ENCODE measurements at regions not wholly inside any gene's neighbourhood (a gene's known extent, or its start where the extent isn't known, plus 50 kb on each side); places are given as distances from the start of the nearest gene placed in this dataset.

GRCh38 chr14:101185946-101186345, 282.4 kb upstream of the RTL1 start:
- H3K27me3 ChIP-seq (ENCODE audit: control insufficient read depth, insufficient read depth, low read length) = no peaks in the 10 kb centered on the region
- H3K4me1 ChIP-seq (ENCODE audit: control insufficient read depth, insufficient read depth, low read length) = 0 out of 2 replicates have a peak, but pooled peaks cover 2% of the 10 kb centered on the region
- H3K27ac ChIP-seq (ENCODE audit: low read length) = no peak overlapping the region
- H3K9me3 ChIP-seq (ENCODE audit: control insufficient read depth, insufficient read depth, low read length) = no peaks in the 10 kb centered on the region
- no peak for DNase-seq (ENCODE audit: low read depth, low spot score)
- H3K4me3 ChIP-seq (ENCODE audit: low read length) = no peak overlapping the region
- H3K36me3 ChIP-seq (ENCODE audit: control insufficient read depth, insufficient read depth, low read length) = no peaks in the 10 kb centered on the region
- no CpG with 5 or more reads among the region's 5 CpGs for WGBS (ENCODE audit: insufficient coverage, insufficient read length)

DNA sequence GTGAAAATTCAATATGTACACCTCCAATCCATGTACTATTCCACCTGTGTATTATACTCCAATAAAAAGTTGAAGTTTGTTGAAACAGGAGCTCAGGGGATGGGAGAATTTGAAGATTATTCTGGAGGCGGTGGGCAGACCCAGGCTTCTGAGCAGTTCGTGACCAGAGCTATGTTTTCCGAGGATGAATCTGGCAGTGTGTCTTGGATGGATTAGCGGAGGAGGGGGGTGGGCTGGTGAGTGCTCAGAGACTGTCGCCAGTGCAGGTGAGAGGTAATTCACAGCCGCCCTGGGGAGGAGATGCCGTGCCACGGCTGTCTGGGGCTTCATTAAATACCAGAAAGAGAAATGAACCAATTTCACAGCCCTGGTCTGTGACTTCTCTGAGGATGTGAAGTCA, 283.0 kb upstream of the RTL1 start:
- DNase-seq (ENCODE audit: low read depth, low spot score) = no peak
- H3K9me3 ChIP-seq (ENCODE audit: control insufficient read depth, insufficient read depth, low read length) = no peaks in the 10 kb centered on the region

DNA sequence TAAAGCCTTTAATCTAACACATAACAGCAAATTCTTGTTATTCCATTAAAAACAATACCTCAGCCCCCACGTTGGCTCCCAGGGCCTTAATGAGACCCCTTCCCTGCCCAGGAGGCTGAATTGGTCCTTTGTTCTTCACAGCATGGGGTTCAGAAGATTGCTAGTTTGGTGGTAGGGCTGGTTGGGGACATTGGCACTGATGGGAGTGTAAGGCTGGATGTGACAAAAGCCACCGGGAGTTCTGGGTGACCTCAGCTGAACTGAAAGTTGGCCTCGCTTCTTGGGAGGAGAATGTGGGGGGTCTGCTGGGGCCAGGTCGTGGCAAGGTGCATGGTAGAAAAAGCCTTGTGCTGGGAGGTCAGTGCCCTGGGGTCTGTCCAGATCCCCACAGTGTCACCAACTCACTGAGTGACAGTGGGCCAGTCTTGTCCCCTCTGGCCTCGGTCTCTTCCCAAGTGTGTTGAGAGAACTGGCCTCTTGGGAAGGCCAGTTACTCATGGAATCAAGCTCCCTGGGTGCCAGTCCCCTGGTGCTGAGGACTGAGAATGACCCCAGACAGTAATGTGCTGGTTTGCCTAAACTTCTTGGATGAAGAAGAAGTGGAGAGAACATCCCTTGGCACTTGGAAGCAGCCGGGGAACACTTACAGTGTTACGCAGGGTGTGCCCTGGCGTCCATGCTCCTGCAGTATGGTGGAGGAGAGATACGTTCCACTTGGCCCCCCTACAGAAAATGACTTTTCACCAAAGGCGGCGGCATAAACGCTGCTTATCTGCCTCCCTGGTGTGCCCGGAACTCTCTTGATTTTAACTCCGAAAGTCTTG, 283.7 kb upstream of the RTL1 start:
- no peaks in the 10 kb centered on the region for H3K27me3 ChIP-seq (ENCODE audit: control insufficient read depth, insufficient read depth, low read length)
- 0 out of 2 replicates have a peak, but pooled peaks cover 2% of the 10 kb centered on the region for H3K4me1 ChIP-seq (ENCODE audit: control insufficient read depth, insufficient read depth, low read length)
- H3K36me3 ChIP-seq (ENCODE audit: control insufficient read depth, insufficient read depth, low read length) = no peaks in the 10 kb centered on the region
- DNase-seq (ENCODE audit: low read depth, low spot score) = no peak
- no peaks in the 10 kb centered on the region for H3K9me3 ChIP-seq (ENCODE audit: control insufficient read depth, insufficient read depth, low read length)
- no peak overlapping the region for H3K4me3 ChIP-seq (ENCODE audit: low read length)
- H3K27ac ChIP-seq (ENCODE audit: low read length) = no peak overlapping the region
- no CpG with 5 or more reads among the region's 14 CpGs for WGBS (ENCODE audit: insufficient coverage, insufficient read length)

More for the DNA sequence above, 283.0 kb upstream of the RTL1 start:
- Histone ChIP-seq H3K4me3 (ENCODE audit: low read length) (no peak overlapping the region), H3K27ac (ENCODE audit: low read length) (no peak overlapping the region), H3K36me3 (ENCODE audit: control insufficient read depth, insufficient read depth, low read length) (no peaks in the 10 kb centered on the region), H3K4me1 (ENCODE audit: control insufficient read depth, insufficient read depth, low read length) (0 out of 2 replicates have a peak, but pooled peaks cover 2% of the 10 kb centered on the region), H3K27me3 (ENCODE audit: control insufficient read depth, insufficient read depth, low read length) (no peaks in the 10 kb centered on the region)
- WGBS (ENCODE audit: insufficient coverage, insufficient read length) = no CpG with 5 or more reads among the region's 8 CpGs

DNA sequence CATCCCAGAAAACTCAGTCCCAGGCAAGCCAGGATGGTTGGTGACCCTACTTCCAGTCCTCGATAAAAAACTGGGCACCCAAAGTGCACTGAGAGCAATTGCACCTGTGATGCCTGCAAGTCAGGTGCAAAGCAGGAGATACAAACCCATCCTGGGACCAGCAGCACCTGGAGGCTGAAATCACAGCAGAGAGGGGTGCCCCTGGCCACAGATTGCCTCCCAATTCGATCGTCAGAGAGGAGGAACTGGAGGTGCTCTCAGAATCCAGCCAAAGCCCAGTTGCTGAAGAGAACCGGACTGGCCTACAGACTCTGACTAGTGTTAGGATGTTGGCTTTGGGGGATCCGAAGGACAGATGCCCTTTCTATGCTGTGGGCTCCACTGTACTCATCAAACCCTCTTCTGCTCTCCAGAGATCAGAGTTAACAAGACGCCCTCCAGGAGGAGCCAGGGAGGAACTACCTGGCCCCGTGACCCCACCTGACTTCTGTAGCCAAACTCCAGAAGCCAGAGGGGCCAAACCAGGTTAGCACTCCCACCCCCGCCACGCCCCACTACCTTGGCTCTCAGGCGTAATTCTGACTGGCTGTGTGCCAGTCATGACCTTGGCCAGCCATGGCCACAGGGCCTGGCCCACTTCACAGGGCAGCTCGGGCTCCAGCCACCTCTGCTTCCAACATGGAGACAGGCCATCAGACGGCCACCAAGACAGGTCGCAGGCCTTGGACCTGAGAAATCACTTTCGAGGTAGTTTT, 284.5 kb upstream of the RTL1 start:
- no peak overlapping the region for H3K4me3 ChIP-seq (ENCODE audit: low read length)
- no peaks in the 10 kb centered on the region for H3K27me3 ChIP-seq (ENCODE audit: control insufficient read depth, insufficient read depth, low read length)
- WGBS (ENCODE audit: insufficient coverage, insufficient read length) = no CpG with 5 or more reads among the region's 14 CpGs
- DNase-seq (ENCODE audit: low read depth, low spot score) = no peak
- no peaks in the 10 kb centered on the region for H3K36me3 ChIP-seq (ENCODE audit: control insufficient read depth, insufficient read depth, low read length)
- H3K4me1 ChIP-seq (ENCODE audit: control insufficient read depth, insufficient read depth, low read length) = 0 out of 2 replicates have a peak, but pooled peaks cover 2% of the 10 kb centered on the region
- H3K9me3 ChIP-seq (ENCODE audit: control insufficient read depth, insufficient read depth, low read length) = no peaks in the 10 kb centered on the region
- no peak overlapping the region for H3K27ac ChIP-seq (ENCODE audit: low read length)

DNA sequence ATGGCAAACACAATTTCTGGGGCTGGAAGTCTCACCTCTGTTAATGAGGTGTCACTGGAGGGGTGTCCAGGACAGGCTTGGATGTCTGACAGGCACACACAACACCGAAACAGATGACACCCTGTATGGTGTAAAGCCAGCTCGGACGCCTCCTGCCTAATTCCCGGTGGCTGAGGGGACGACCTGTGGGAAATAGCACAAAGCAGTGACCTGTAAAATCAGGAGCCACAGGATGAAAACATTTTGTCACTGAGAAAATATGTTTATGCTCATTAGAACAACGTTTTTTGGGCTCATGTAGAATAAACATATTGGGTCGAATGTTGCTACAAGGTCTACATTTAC, 285.0 kb upstream of the RTL1 start:
- WGBS (ENCODE audit: insufficient coverage, insufficient read length) = no CpG with 5 or more reads among the region's 7 CpGs
- H3K36me3 ChIP-seq (ENCODE audit: control insufficient read depth, insufficient read depth, low read length) = peaks cover 3% of the 10 kb centered on the region; the same call in 1 of the 2 replicates
- H3K9me3 ChIP-seq (ENCODE audit: control insufficient read depth, insufficient read depth, low read length) = no peaks in the 10 kb centered on the region
- no peak for DNase-seq (ENCODE audit: low read depth, low spot score)
- peaks cover 4% of the 10 kb centered on the region for H3K4me1 ChIP-seq (ENCODE audit: control insufficient read depth, insufficient read depth, low read length)
- no peaks in the 10 kb centered on the region for H3K27me3 ChIP-seq (ENCODE audit: control insufficient read depth, insufficient read depth, low read length)
- no peak overlapping the region for H3K27ac ChIP-seq (ENCODE audit: low read length)
- no peak overlapping the region for H3K4me3 ChIP-seq (ENCODE audit: low read length)

GRCh38 chr14:101189266-101189665, 285.7 kb upstream of the RTL1 start:
- H3K27me3 ChIP-seq (ENCODE audit: control insufficient read depth, insufficient read depth, low read length) = no peaks in the 10 kb centered on the region
- H3K27ac ChIP-seq (ENCODE audit: low read length) = no peak overlapping the region
- H3K4me1 ChIP-seq (ENCODE audit: control insufficient read depth, insufficient read depth, low read length) = peaks cover 5% of the 10 kb centered on the region
- DNase-seq (ENCODE audit: low read depth, low spot score) = no peak
- no CpG with 5 or more reads among the region's 2 CpGs for WGBS (ENCODE audit: insufficient coverage, insufficient read length)
- H3K4me3 ChIP-seq (ENCODE audit: low read length) = no peak overlapping the region
- no peaks in the 10 kb centered on the region for H3K9me3 ChIP-seq (ENCODE audit: control insufficient read depth, insufficient read depth, low read length)
- peaks cover 4% of the 10 kb centered on the region; the same call in 1 of the 2 replicates for H3K36me3 ChIP-seq (ENCODE audit: control insufficient read depth, insufficient read depth, low read length)

DNA sequence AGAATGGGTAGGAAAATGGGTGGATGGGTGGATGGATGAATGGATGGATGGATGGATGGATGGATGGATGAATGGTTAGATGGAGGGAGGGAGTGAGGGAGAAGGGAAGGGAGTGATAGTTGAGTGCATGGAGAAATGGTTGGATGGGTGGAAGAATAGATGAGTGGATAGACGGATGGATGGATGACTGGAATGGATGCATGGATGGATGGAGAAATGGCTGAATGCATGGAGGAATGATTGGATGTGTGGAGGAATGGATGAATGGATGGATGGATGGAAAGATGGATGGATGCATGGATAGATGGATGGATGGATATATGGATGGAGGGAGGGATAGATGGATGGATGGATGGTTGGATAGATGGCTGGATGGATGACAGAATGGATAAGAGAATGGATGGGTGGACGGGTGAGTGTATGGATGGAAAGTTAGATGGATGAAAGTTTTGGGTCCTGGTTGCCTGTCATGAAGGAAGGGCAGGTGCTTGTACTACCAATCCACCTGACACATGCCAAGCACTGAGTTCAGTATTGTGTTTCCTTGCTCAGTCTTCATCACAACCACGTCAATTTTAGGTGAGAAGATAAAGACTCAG, 286.5 kb upstream of the RTL1 start:
- no peak for DNase-seq (ENCODE audit: low read depth, low spot score)
- Histone ChIP-seq H3K27me3 (ENCODE audit: control insufficient read depth, insufficient read depth, low read length) (no peaks in the 10 kb centered on the region), H3K27ac (ENCODE audit: low read length) (no peak overlapping the region), H3K36me3 (ENCODE audit: control insufficient read depth, insufficient read depth, low read length) (peaks cover 4% of the 10 kb centered on the region; the same call in 1 of the 2 replicates), H3K4me3 (ENCODE audit: low read length) (no peak overlapping the region), H3K9me3 (ENCODE audit: control insufficient read depth, insufficient read depth, low read length) (no peaks in the 10 kb centered on the region), H3K4me1 (ENCODE audit: control insufficient read depth, insufficient read depth, low read length) (peaks cover 6% of the 10 kb centered on the region)
- 100% methylated on average over 2 of the region's 3 CpGs for WGBS (ENCODE audit: insufficient coverage, insufficient read length)

DNA sequence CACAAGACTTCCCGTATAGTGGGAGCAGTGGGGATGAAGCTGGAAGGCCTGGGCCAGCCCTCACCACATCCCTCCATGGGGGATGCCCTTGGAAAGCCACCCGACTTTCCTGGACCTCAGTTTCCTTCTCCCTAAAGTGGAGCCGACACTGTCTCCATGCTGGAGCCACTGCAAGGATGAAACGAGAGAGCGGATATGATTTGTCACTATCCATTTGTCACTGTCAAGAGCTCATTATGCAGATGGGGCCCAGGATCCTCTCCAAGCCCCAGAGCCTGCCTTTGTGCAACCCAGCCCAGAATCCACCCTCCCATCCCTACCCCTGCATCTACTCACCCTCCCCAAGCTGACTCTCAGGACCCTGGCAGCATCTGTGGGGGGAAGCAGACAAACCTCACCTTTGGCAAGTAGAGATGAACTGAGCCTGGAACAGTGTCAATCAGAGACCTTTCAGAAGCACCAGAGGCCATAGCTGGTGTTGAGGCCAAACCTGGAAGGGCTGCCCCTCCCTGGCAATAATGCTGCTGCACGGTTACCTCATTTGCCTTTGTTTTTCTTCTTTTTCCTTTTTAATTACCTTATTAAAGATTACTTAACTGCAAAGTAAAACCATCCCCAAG, 287.7 kb upstream of the RTL1 start:
- Histone ChIP-seq H3K27me3 (ENCODE audit: control insufficient read depth, insufficient read depth, low read length) (no peaks in the 10 kb centered on the region), H3K4me1 (ENCODE audit: control insufficient read depth, insufficient read depth, low read length) (peaks cover 6% of the 10 kb centered on the region), H3K4me3 (ENCODE audit: low read length) (no peak overlapping the region), H3K27ac (ENCODE audit: low read length) (no peak overlapping the region), H3K36me3 (ENCODE audit: control insufficient read depth, insufficient read depth, low read length) (peaks cover 4% of the 10 kb centered on the region; the same call in 1 of the 2 replicates), H3K9me3 (ENCODE audit: control insufficient read depth, insufficient read depth, low read length) (no peaks in the 10 kb centered on the region)
- no peak for DNase-seq (ENCODE audit: low read depth, low spot score)
- no CpG with 5 or more reads among the region's 6 CpGs for WGBS (ENCODE audit: insufficient coverage, insufficient read length)

- Histone ChIP-seq H3K4me1 (ENCODE audit: control insufficient read depth, insufficient read depth, low read length) (peaks cover 6% of the 10 kb centered on the region), H3K9me3 (ENCODE audit: control insufficient read depth, insufficient read depth, low read length) (no peaks in the 10 kb centered on the region), H3K36me3 (ENCODE audit: control insufficient read depth, insufficient read depth, low read length) (peaks cover 4% of the 10 kb centered on the region; the same call in 1 of the 2 replicates), H3K4me3 (ENCODE audit: low read length) (no peak overlapping the region), H3K27me3 (ENCODE audit: control insufficient read depth, insufficient read depth, low read length) (no peaks in the 10 kb centered on the region), H3K27ac (ENCODE audit: low read length) (no peak overlapping the region)
- no CpG with 5 or more reads among the region's 15 CpGs for WGBS (ENCODE audit: insufficient coverage, insufficient read length)
- DNase-seq (ENCODE audit: low read depth, low spot score) = no peak
These were observed 288.5 kb upstream of the RTL1 start for GRCh38 chr14:101191721-101192660.
